HG03060 (cell line): ENCODE measurements at regions not wholly inside any gene's neighbourhood (a gene's known extent, or its start where the extent isn't known, plus 50 kb on each side); places are given as distances from the start of the nearest gene placed in this dataset.

ENCODE experiments used
- ATAC-seq: cut with Tn5 transposase; IDR thresholded peaks from one replicate; pipeline ENCODE4 v1.9.1; 2021; ENCODE audit warnings: low read depth, moderate number of reproducible peaks; ENCODE audit not compliant: unreplicated experiment

GRCh38 chr5:2143646-2144353, 261.1 kb upstream of the IRX4 start:
- no peak for ATAC-seq

GRCh38 chr5:2143088-2143487, 260.4 kb upstream of the IRX4 start:
- ATAC-seq: no peak

- no peak for ATAC-seq
Observed at GRCh38 chr5:2142456-2142954, 259.8 kb upstream of the IRX4 start.

- ATAC-seq: no peak
Observed at GRCh38 chr5:2141254-2142000, 258.7 kb upstream of the IRX4 start.

- ATAC-seq: no peak
Observed at GRCh38 chr5:2140501-2141175, 257.9 kb upstream of the IRX4 start.

- ATAC-seq: no peak
Observed at GRCh38 chr5:2139478-2139877, 256.8 kb upstream of the IRX4 start.

GRCh38 chr5:2138896-2139295, 256.2 kb upstream of the IRX4 start:
- ATAC-seq: no peak

- no peak for ATAC-seq
Observed at GRCh38 chr5:2137444-2138050, 254.8 kb upstream of the IRX4 start.

GRCh38 chr5:2136728-2137333, 254.1 kb upstream of the IRX4 start:
- no peak for ATAC-seq

- no peak for ATAC-seq
Observed at GRCh38 chr5:2135833-2136232, 253.1 kb upstream of the IRX4 start.

- ATAC-seq: no peak
Observed at GRCh38 chr5:2135354-2135753, 252.6 kb upstream of the IRX4 start.

- no peak for ATAC-seq
Observed at GRCh38 chr5:2134543-2135292, 252.0 kb upstream of the IRX4 start.

GRCh38 chr5:2133936-2134335, 251.2 kb upstream of the IRX4 start:
- no peak for ATAC-seq

GRCh38 chr5:2133080-2133479, 250.4 kb upstream of the IRX4 start:
- ATAC-seq: no peak

- no peak for ATAC-seq
Observed at GRCh38 chr5:2132497-2132847, 249.7 kb upstream of the IRX4 start.

- no peak for ATAC-seq
Observed at GRCh38 chr5:2131826-2132496, 249.2 kb upstream of the IRX4 start.

- no peak for ATAC-seq
Observed at GRCh38 chr5:2131196-2131595, 248.5 kb upstream of the IRX4 start.

GRCh38 chr5:2130361-2130760, 247.6 kb upstream of the IRX4 start:
- ATAC-seq: no peak

- ATAC-seq: no peak
Observed at GRCh38 chr5:2129568-2130272, 247.0 kb upstream of the IRX4 start.
